ENCODE measurements at regions not wholly inside any gene's neighbourhood (a gene's known extent, or its start where the extent isn't known, plus 50 kb on each side); places are given as distances from the start of the nearest gene placed in this dataset.

GRCh38 chr10:43863270-43863669 is 214.6 kb upstream of the ZNF32 start:
- DNase-seq: no peak
- Histone ChIP-seq H3K27me3 (ENCODE audit: control insufficient read depth, insufficient read depth, low read length) (no peaks in the 10 kb centered on the region), H3K36me3 (ENCODE audit: control insufficient read depth, insufficient read depth, low read length) (no peaks in the 10 kb centered on the region), H3K4me3 (ENCODE audit: low read length) (no peak overlapping the region), H3K4me1 (ENCODE audit: control insufficient read depth, insufficient read depth, low read length) (peaks cover 23% of the 10 kb centered on the region), H3K27ac (ENCODE audit: low read length) (peak overlapping the region; percentile 65), H3K9me3 (ENCODE audit: control insufficient read depth, low read depth, low read length) (no peaks in the 10 kb centered on the region)
- WGBS (ENCODE audit: insufficient coverage, low lambda C conversion rate): no CpG with 5 or more reads among the region's 9 CpGs

- DNase-seq: no peak
- Histone ChIP-seq H3K27me3 (ENCODE audit: control insufficient read depth, insufficient read depth, low read length) (no peaks in the 10 kb centered on the region), H3K27ac (ENCODE audit: low read length) (peak overlapping the region; percentile 1), H3K4me3 (ENCODE audit: low read length) (no peak overlapping the region), H3K4me1 (ENCODE audit: control insufficient read depth, insufficient read depth, low read length) (peaks cover 23% of the 10 kb centered on the region), H3K36me3 (ENCODE audit: control insufficient read depth, insufficient read depth, low read length) (no peaks in the 10 kb centered on the region), H3K9me3 (ENCODE audit: control insufficient read depth, low read depth, low read length) (no peaks in the 10 kb centered on the region)
- WGBS (ENCODE audit: insufficient coverage, low lambda C conversion rate): no CpG with 5 or more reads among the region's 5 CpGs
Observed at GRCh38 chr10:43862756-43863155, 214.1 kb upstream of the ZNF32 start.

- peak overlapping the region; percentile 1 for H3K27ac ChIP-seq (ENCODE audit: low read length)
- no peak overlapping the region for H3K4me3 ChIP-seq (ENCODE audit: low read length)
- H3K4me1 ChIP-seq (ENCODE audit: control insufficient read depth, insufficient read depth, low read length): peaks cover 23% of the 10 kb centered on the region
- H3K9me3 ChIP-seq (ENCODE audit: control insufficient read depth, low read depth, low read length): no peaks in the 10 kb centered on the region
- no peaks in the 10 kb centered on the region for H3K36me3 ChIP-seq (ENCODE audit: control insufficient read depth, insufficient read depth, low read length)
- no CpG with 5 or more reads among the region's 3 CpGs for WGBS (ENCODE audit: insufficient coverage, low lambda C conversion rate)
- no peaks in the 10 kb centered on the region for H3K27me3 ChIP-seq (ENCODE audit: control insufficient read depth, insufficient read depth, low read length)
- DNase-seq: peak in 1 of 2 donors; percentile 29
Observed at GRCh38 chr10:43861966-43862751, 213.5 kb upstream of the ZNF32 start.

- 90% methylated on average over 2 of the region's 6 CpGs for WGBS (ENCODE audit: insufficient coverage, low lambda C conversion rate)
- no peaks in the 10 kb centered on the region for H3K9me3 ChIP-seq (ENCODE audit: control insufficient read depth, low read depth, low read length)
- H3K4me3 ChIP-seq (ENCODE audit: low read length): no peak overlapping the region
- no peak for DNase-seq
- no peaks in the 10 kb centered on the region for H3K36me3 ChIP-seq (ENCODE audit: control insufficient read depth, insufficient read depth, low read length)
- no peak overlapping the region for H3K27ac ChIP-seq (ENCODE audit: low read length)
- H3K27me3 ChIP-seq (ENCODE audit: control insufficient read depth, insufficient read depth, low read length): no peaks in the 10 kb centered on the region
- peaks cover 16% of the 10 kb centered on the region for H3K4me1 ChIP-seq (ENCODE audit: control insufficient read depth, insufficient read depth, low read length)
Observed at GRCh38 chr10:43859016-43859525, 210.4 kb upstream of the ZNF32 start.

GRCh38 chr10:43857931-43858315 is 209.2 kb upstream of the ZNF32 start:
- WGBS (ENCODE audit: insufficient coverage, low lambda C conversion rate): 86% methylated on average over 1 of the region's 3 CpGs
- Histone ChIP-seq H3K9me3 (ENCODE audit: control insufficient read depth, low read depth, low read length) (no peaks in the 10 kb centered on the region), H3K27me3 (ENCODE audit: control insufficient read depth, insufficient read depth, low read length) (no peaks in the 10 kb centered on the region), H3K36me3 (ENCODE audit: control insufficient read depth, insufficient read depth, low read length) (no peaks in the 10 kb centered on the region), H3K27ac (ENCODE audit: low read length) (no peak overlapping the region), H3K4me3 (ENCODE audit: low read length) (no peak overlapping the region), H3K4me1 (ENCODE audit: control insufficient read depth, insufficient read depth, low read length) (peaks cover 7% of the 10 kb centered on the region)
- no peak for DNase-seq

GRCh38 chr10:43857206-43857930 is 208.7 kb upstream of the ZNF32 start:
- Histone ChIP-seq H3K27me3 (ENCODE audit: control insufficient read depth, insufficient read depth, low read length) (no peaks in the 10 kb centered on the region), H3K4me1 (ENCODE audit: control insufficient read depth, insufficient read depth, low read length) (peaks cover 2% of the 10 kb centered on the region), H3K27ac (ENCODE audit: low read length) (no peak overlapping the region), H3K9me3 (ENCODE audit: control insufficient read depth, low read depth, low read length) (no peaks in the 10 kb centered on the region), H3K4me3 (ENCODE audit: low read length) (no peak overlapping the region), H3K36me3 (ENCODE audit: control insufficient read depth, insufficient read depth, low read length) (no peaks in the 10 kb centered on the region)
- no CpG with 5 or more reads among the region's 6 CpGs for WGBS (ENCODE audit: insufficient coverage, low lambda C conversion rate)
- DNase-seq: no peak

GRCh38 chr10:43856299-43856698 is 207.6 kb upstream of the ZNF32 start:
- no peaks in the 10 kb centered on the region for H3K4me1 ChIP-seq (ENCODE audit: control insufficient read depth, insufficient read depth, low read length)
- H3K27ac ChIP-seq (ENCODE audit: low read length): no peak overlapping the region
- WGBS (ENCODE audit: insufficient coverage, low lambda C conversion rate): 100% methylated on average over 2 of the region's 5 CpGs
- no peaks in the 10 kb centered on the region for H3K36me3 ChIP-seq (ENCODE audit: control insufficient read depth, insufficient read depth, low read length)
- H3K27me3 ChIP-seq (ENCODE audit: control insufficient read depth, insufficient read depth, low read length): no peaks in the 10 kb centered on the region
- no peaks in the 10 kb centered on the region for H3K9me3 ChIP-seq (ENCODE audit: control insufficient read depth, low read depth, low read length)
- DNase-seq: no peak
- H3K4me3 ChIP-seq (ENCODE audit: low read length): no peak overlapping the region

GRCh38 chr10:43855667-43856210 is 207.1 kb upstream of the ZNF32 start:
- no peaks in the 10 kb centered on the region for H3K36me3 ChIP-seq (ENCODE audit: control insufficient read depth, insufficient read depth, low read length)
- no peaks in the 10 kb centered on the region for H3K9me3 ChIP-seq (ENCODE audit: control insufficient read depth, low read depth, low read length)
- no peaks in the 10 kb centered on the region for H3K27me3 ChIP-seq (ENCODE audit: control insufficient read depth, insufficient read depth, low read length)
- no peak for DNase-seq
- H3K4me3 ChIP-seq (ENCODE audit: low read length): no peak overlapping the region
- no peak overlapping the region for H3K27ac ChIP-seq (ENCODE audit: low read length)
- no peaks in the 10 kb centered on the region for H3K4me1 ChIP-seq (ENCODE audit: control insufficient read depth, insufficient read depth, low read length)
- no CpG with 5 or more reads among the region's 4 CpGs for WGBS (ENCODE audit: insufficient coverage, low lambda C conversion rate)

GRCh38 chr10:43854007-43854406 is 205.3 kb upstream of the ZNF32 start:
- no CpG with 5 or more reads among the region's 10 CpGs for WGBS (ENCODE audit: insufficient coverage, low lambda C conversion rate)
- Histone ChIP-seq H3K36me3 (ENCODE audit: control insufficient read depth, insufficient read depth, low read length) (no peaks in the 10 kb centered on the region), H3K4me3 (ENCODE audit: low read length) (no peak overlapping the region), H3K4me1 (ENCODE audit: control insufficient read depth, insufficient read depth, low read length) (no peaks in the 10 kb centered on the region), H3K27me3 (ENCODE audit: control insufficient read depth, insufficient read depth, low read length) (peaks cover 2% of the 10 kb centered on the region), H3K9me3 (ENCODE audit: control insufficient read depth, low read depth, low read length) (no peaks in the 10 kb centered on the region), H3K27ac (ENCODE audit: low read length) (no peak overlapping the region)
- no peak for DNase-seq

- no peaks in the 10 kb centered on the region for H3K4me1 ChIP-seq (ENCODE audit: control insufficient read depth, insufficient read depth, low read length)
- no peaks in the 10 kb centered on the region for H3K36me3 ChIP-seq (ENCODE audit: control insufficient read depth, insufficient read depth, low read length)
- H3K27ac ChIP-seq (ENCODE audit: low read length): no peak overlapping the region
- 94% methylated on average over 3 of the region's 7 CpGs for whole genome bisulfite sequencing (ENCODE audit: insufficient coverage, low lambda C conversion rate)
- H3K27me3 ChIP-seq (ENCODE audit: control insufficient read depth, insufficient read depth, low read length): peaks cover 2% of the 10 kb centered on the region
- H3K4me3 ChIP-seq (ENCODE audit: low read length): no peak overlapping the region
- DNase-seq: no peak
- no peaks in the 10 kb centered on the region for H3K9me3 ChIP-seq (ENCODE audit: control insufficient read depth, low read depth, low read length)
Observed at GRCh38 chr10:43853369-43853768, 204.7 kb upstream of the ZNF32 start.
